Fibroblast of mammary gland (primary cell): ENCODE measurements at regions not wholly inside any gene's neighbourhood (a gene's known extent, or its start where the extent isn't known, plus 50 kb on each side); places are given as distances from the start of the nearest gene placed in this dataset.
"Not testable (repeated sequence)": the region's sequence is repeated elsewhere in the genome, so short reads cannot be mapped to it uniquely, and the experiment has no call there.

ENCODE experiments used
- DNase-seq: peaks from one replicate; pipeline ENCODE4 v3.0.0-alpha.2; 2010; ENCODE audit warnings: low read depth
- H3K4me3 ChIP-seq: 2 replicates; pipeline ENCODE4 v1.5.1; 2011; ENCODE audit warnings: low read depth, mild to moderate bottlenecking, low read length, moderate library complexity; ENCODE audit not compliant: control insufficient read depth
- TF ChIP-seq, protein P1 (sequence below): conservative IDR thresholded peaks from 2 replicates; pipeline ENCODE4 v1.5.1; 2011; ENCODE audit warnings: low read depth, low read length, inconsistent platforms; ENCODE audit not compliant: control insufficient read depth, insufficient read depth

DNA sequence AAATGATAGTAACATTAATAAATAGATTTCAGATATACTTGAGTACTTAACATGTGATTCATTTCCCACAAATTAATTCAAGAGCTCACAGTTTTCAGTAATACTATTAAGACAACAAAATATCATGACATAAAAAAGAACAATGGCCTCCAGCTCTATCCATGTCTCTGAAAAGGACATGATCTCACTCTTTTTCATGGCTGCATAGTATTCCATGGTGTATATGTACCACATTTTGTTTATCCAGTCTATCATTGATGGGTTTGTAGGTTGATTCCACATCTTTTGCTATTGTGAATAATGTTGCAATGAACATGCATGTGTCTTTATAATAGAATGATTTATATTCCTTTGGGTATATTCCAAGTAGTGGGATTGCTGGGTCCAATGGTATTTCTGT, 1012.8 kb upstream of the ALCAM start:
- TF ChIP-seq, protein P1, sequence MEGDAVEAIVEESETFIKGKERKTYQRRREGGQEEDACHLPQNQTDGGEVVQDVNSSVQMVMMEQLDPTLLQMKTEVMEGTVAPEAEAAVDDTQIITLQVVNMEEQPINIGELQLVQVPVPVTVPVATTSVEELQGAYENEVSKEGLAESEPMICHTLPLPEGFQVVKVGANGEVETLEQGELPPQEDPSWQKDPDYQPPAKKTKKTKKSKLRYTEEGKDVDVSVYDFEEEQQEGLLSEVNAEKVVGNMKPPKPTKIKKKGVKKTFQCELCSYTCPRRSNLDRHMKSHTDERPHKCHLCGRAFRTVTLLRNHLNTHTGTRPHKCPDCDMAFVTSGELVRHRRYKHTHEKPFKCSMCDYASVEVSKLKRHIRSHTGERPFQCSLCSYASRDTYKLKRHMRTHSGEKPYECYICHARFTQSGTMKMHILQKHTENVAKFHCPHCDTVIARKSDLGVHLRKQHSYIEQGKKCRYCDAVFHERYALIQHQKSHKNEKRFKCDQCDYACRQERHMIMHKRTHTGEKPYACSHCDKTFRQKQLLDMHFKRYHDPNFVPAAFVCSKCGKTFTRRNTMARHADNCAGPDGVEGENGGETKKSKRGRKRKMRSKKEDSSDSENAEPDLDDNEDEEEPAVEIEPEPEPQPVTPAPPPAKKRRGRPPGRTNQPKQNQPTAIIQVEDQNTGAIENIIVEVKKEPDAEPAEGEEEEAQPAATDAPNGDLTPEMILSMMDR, result no peak
- H3K4me3 ChIP-seq, result no peak overlapping the region
- DNase-seq, result no peak

DNA sequence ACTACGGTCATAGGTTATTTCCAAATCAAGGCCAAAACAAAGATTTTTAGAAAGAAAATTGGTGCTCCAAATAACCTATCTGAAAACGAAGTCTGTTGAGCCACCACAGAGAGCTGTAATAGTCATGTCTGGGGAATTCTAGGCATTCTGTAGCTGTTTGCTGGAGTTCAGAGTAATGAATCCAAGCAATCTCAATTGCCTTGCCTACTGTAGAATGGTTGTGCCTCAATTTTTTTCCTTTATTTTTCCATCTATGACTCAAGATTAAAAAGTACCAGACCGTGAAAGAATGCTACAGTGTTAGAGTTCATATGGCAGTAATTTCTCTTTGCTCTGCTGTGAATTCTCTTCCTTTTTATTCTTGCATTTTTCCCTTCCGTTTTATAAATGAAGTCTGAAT, 1007.2 kb upstream of the ALCAM start:
- no peak overlapping the region for H3K4me3 ChIP-seq
- TF ChIP-seq, protein P1, result no peak
- DNase-seq, result peak; percentile 76

DNA sequence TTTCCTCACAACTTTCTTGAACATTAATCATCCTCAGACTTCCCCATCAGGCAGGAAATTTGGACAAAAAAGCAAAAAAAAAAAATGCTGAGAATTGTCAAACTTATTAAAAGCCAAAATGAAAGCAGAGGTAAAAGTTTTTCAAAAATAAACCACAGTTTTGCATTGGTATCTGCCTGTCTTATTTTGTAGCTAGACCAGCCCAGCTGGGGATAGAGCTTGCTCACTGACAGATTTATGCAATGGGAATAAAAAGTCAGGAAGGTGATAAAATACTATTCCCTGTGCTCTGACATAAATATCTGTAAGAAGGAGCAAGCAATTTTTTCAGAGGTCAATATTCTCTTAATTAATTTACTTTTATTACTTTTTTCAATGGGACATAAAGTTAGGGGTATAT, 1006.7 kb upstream of the ALCAM start:
- peak; percentile 1 for DNase-seq
- TF ChIP-seq, protein P1, result no peak
- H3K4me3 ChIP-seq, result no peak overlapping the region

DNA sequence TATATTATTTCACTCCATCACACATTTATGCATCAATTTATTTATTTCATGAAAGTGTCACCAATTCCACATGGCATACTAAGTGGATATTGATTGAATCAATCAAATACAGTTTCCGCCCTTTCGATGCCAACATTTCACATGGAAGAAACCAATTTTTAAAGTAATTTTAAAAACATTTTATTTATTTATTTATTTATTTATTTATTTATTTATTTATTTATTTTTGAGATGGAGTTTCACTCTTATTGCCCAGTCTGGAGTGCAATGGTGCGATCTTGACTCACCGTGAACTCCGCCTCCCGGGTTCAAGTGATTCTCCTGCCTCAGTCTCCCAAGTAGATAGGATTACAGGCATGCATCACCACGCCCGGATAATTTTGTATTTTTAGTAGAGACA, 1005.0 kb upstream of the ALCAM start:
- not testable (repeated sequence) for H3K4me3 ChIP-seq, DNase-seq

DNA sequence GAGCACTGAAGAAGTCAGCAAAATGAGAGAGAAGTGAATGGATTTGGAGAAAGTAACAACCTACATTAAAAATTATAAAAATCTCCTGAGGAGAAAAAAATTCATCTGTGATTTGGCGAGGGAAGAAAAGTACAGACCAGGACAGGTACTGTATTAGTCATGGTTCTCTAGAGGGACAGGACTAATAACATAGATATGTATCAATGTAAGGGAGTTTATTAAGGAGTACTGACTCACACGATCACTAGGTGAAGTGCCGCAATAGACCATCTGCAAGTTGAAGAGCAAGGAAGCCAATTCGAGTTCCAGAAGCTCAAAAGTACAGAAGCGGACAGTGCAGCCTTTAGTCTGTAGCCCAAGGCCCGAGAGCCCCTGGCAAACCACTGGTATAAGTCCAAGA, 1004.4 kb upstream of the ALCAM start:
- H3K4me3 ChIP-seq, result no peak overlapping the region
- TF ChIP-seq, protein P1, result no peak

DNA sequence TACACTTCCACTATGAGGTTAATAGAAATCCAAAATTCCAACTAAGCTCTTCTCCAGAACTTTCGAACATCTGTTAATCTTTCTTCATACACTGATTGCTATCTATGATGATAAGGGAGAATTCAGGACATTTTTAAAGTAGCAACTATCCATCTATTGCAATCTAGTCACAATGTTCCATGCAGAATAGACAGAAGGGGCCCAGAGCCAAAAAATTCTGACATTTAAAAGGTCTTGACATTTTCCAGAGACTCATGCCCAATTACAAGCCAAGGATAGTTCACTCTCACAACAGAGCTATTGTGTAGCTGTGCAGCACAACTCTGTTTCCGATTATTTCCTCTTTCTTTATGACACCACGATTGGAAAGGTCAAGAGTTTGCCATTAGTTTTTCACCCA, 999.7 kb upstream of the ALCAM start:
- TF ChIP-seq, protein P1, result no peak
- no peak for DNase-seq

More for the DNA sequence above, 1004.4 kb upstream of the ALCAM start:
- DNase-seq, result no peak

DNA sequence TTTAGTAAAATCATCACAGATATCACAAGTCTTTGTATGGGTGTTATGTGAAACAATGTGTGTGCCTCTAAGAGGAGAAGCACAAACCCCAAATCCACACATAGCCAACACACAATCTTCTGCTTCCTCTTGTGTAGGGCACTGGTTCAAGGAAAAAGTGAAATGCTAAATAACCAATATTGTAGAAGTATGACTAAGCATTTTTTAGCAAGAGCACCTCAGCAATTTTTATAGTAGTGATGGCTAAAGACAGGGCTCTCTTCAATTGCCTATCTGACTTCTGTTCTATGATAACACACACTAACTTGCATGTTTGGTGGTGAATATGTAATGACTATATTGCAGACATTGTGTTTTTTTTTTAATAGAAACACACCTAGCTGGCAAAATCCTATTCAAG, 997.9 kb upstream of the ALCAM start:
- H3K4me3 ChIP-seq, result no peak overlapping the region
- TF ChIP-seq, protein P1, result no peak
- DNase-seq, result no peak

More for the DNA sequence above, 999.7 kb upstream of the ALCAM start:
- no peak overlapping the region for H3K4me3 ChIP-seq

DNA sequence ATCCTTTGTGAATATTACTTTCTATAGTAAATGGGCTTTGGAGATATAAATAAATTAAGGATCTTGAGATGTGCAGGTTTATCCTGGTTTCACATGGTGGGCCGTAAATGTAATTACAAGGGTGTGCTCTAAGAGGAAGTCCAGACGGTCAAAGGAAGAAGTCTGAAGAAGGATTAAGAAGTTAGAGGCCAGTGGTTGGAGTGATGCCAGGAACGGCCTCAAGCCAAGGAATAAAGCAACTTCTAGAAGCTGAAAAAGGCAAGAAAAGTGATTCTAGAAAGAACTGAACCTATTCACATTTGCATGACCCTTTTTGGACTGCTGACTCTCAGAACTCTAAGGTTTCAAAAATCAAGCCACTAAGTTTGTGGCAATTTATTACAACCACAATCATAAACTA, 981.3 kb upstream of the ALCAM start:
- DNase-seq, result no peak
- no peak overlapping the region for H3K4me3 ChIP-seq
- TF ChIP-seq, protein P1, result no peak
